ENCODE measurements at regions not wholly inside any gene's neighbourhood (a gene's known extent, or its start where the extent isn't known, plus 50 kb on each side); places are given as distances from the start of the nearest gene placed in this dataset.

DNA sequence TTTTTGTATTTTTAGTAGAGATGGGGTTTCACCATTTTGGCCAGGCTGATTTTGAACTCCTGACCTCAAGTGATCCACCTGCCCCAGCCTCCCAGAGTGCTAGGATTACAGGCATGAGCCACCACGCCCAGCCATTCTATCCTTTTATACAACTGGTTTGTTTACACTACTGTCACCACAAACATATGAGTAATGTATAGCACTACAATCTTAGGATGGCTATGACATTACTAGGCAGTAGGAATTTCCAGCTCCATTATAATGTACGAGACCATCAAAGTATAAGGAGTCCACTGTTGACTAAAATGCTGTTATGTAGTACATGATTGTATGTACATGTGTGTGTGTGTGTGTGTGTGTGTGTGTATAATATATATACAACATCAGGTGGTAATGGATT is 1126.1 kb upstream of the LRRN3 start:
- Histone ChIP-seq H3K9me3 (ENCODE audit: control insufficient read depth in 2 of 2, insufficient read depth in 1 of 2, low read length in 1 of 2) (peaks cover 0 to 2% of the 10 kb centered on the region in 2 donors), H3K27me3 (ENCODE audit: control insufficient read depth in 2 of 2, insufficient read depth in 1 of 2, low read length in 1 of 2) (no peaks in the 10 kb centered on the region), H3K4me1 (ENCODE audit: control insufficient read depth in 2 of 2, insufficient read depth in 2 of 2, low read length in 2 of 2) (no peaks in the 10 kb centered on the region), H3K36me3 (ENCODE audit: control insufficient read depth in 2 of 2, insufficient read depth in 2 of 2, low read length in 1 of 2) (no peaks in the 10 kb centered on the region), H3K27ac (ENCODE audit: low read depth in 1 of 2, low read length in 1 of 2) (no peak overlapping the region), H3K4me3 (ENCODE audit: low read length in 2 of 2) (no peak overlapping the region)
- no peak for DNase-seq (ENCODE audit: low read depth in 6 of 9, low spot score in 9 of 9)
- WGBS = 86% methylated on average over 2 of the region's 2 CpGs

DNA sequence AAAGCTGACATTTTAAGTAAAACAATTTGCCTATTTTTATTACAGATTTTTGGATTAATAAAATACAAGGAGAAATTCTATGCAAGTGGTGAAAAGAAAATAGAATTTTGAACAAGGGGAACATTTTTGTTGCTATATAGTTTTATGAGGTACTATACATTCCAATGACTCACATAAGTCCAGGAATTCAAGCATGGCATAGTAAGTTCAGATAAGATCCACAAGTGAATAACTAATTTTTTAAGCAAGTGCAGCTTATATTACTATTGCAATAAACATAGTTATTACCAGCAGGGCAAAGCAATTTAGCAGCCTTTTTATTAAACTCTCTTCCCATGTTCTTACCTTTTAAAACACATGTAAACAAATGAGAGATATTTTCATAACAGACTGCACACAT is 1123.5 kb upstream of the LRRN3 start:
- no peaks in the 10 kb centered on the region for H3K36me3 ChIP-seq (ENCODE audit: control insufficient read depth in 2 of 2, insufficient read depth in 2 of 2, low read length in 1 of 2)
- no peak for DNase-seq (ENCODE audit: low read depth in 6 of 9, low spot score in 9 of 9)
- H3K4me3 ChIP-seq (ENCODE audit: low read length in 2 of 2) = no peak overlapping the region
- H3K27me3 ChIP-seq (ENCODE audit: control insufficient read depth in 2 of 2, insufficient read depth in 1 of 2, low read length in 1 of 2) = no peaks in the 10 kb centered on the region
- H3K4me1 ChIP-seq (ENCODE audit: control insufficient read depth in 2 of 2, insufficient read depth in 2 of 2, low read length in 2 of 2) = no peaks in the 10 kb centered on the region
- no peak overlapping the region for H3K27ac ChIP-seq (ENCODE audit: low read depth in 1 of 2, low read length in 1 of 2)
- no peaks in the 10 kb centered on the region for H3K9me3 ChIP-seq (ENCODE audit: control insufficient read depth in 2 of 2, insufficient read depth in 1 of 2, low read length in 1 of 2)

DNA sequence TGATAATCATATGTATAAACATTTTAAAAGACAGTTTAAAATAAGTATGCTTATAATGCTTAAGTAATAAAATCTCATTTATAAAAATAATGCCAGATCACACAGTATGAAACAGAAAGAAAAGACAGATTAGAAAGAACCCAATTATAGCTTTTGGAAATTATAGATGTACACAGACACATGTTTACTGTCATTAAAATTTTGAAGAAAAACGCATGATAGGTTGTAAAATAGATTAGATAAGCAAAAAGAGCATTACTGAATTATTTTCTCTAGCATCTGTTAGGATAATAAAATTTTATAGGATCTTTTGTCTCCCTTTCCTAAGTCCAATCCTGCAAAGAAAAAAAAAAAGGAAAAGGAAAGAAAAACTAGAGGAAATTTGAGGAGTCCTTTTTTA is 1107.3 kb upstream of the LRRN3 start:
- Histone ChIP-seq H3K4me3 (ENCODE audit: low read length in 2 of 2) (no peak overlapping the region), H3K4me1 (ENCODE audit: control insufficient read depth in 2 of 2, insufficient read depth in 2 of 2, low read length in 2 of 2) (no peaks in the 10 kb centered on the region), H3K36me3 (ENCODE audit: control insufficient read depth in 2 of 2, insufficient read depth in 2 of 2, low read length in 1 of 2) (no peaks in the 10 kb centered on the region), H3K27ac (ENCODE audit: low read depth in 1 of 2, low read length in 1 of 2) (no peak overlapping the region), H3K27me3 (ENCODE audit: control insufficient read depth in 2 of 2, insufficient read depth in 1 of 2, low read length in 1 of 2) (no peaks in the 10 kb centered on the region), H3K9me3 (ENCODE audit: control insufficient read depth in 2 of 2, insufficient read depth in 1 of 2, low read length in 1 of 2) (no peaks in the 10 kb centered on the region)
- 89% methylated on average over 1 of the region's 1 CpG for WGBS
- no peak for DNase-seq (ENCODE audit: low read depth in 6 of 9, low spot score in 9 of 9)

DNA sequence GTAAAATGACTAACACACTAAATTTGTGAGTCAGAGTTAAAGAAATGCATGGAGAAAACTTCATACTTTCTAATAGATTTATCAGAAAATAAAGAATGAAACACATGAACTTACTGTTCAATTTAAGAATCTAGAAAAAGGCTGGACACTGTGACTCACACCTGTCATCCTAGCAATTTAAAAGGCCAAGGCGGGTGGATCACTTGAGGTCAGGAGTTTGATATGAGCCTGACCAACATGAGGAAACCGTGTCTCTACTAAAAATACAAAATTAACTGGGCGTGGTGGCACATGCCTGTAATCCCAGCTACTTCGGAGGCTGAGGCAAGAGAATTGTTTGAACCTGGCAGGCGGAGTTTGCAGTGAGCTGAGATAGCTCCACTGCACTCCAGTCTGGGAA is 1106.2 kb upstream of the LRRN3 start:
- H3K27ac ChIP-seq (ENCODE audit: low read depth in 1 of 2, low read length in 1 of 2) = no peak overlapping the region
- H3K4me3 ChIP-seq (ENCODE audit: low read length in 2 of 2) = no peak overlapping the region
- H3K36me3 ChIP-seq (ENCODE audit: control insufficient read depth in 2 of 2, insufficient read depth in 2 of 2, low read length in 1 of 2) = no peaks in the 10 kb centered on the region
- DNase-seq (ENCODE audit: low read depth in 6 of 9, low spot score in 9 of 9) = no peak
- H3K4me1 ChIP-seq (ENCODE audit: control insufficient read depth in 2 of 2, insufficient read depth in 2 of 2, low read length in 2 of 2) = no peaks in the 10 kb centered on the region
- no peaks in the 10 kb centered on the region for H3K9me3 ChIP-seq (ENCODE audit: control insufficient read depth in 2 of 2, insufficient read depth in 1 of 2, low read length in 1 of 2)
- WGBS = 90% methylated on average over 5 of the region's 5 CpGs
- H3K27me3 ChIP-seq (ENCODE audit: control insufficient read depth in 2 of 2, insufficient read depth in 1 of 2, low read length in 1 of 2) = no peaks in the 10 kb centered on the region

DNA sequence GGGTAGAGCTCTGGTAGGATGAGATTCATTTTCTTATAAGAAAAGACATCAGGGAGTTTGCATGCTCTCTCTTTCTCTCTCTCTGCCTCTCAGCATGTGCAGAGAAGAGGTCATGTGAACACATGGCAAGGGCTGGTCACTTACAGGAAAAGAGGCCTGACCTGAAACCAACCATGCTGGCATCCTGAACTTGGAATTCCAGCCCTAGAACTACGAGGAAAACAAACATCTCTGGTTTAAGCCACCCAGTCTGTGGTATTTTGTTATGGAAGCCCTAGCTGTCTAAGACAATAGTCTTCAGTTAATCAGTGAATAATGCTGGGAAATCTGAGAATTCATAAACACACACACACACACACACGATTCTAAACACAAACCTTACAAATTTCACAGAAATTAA is 1104.2 kb upstream of the LRRN3 start:
- Histone ChIP-seq H3K27me3 (ENCODE audit: control insufficient read depth in 2 of 2, insufficient read depth in 1 of 2, low read length in 1 of 2) (no peaks in the 10 kb centered on the region), H3K27ac (ENCODE audit: low read depth in 1 of 2, low read length in 1 of 2) (no peak overlapping the region), H3K36me3 (ENCODE audit: control insufficient read depth in 2 of 2, insufficient read depth in 2 of 2, low read length in 1 of 2) (no peaks in the 10 kb centered on the region), H3K4me3 (ENCODE audit: low read length in 2 of 2) (no peak overlapping the region), H3K4me1 (ENCODE audit: control insufficient read depth in 2 of 2, insufficient read depth in 2 of 2, low read length in 2 of 2) (no peaks in the 10 kb centered on the region), H3K9me3 (ENCODE audit: control insufficient read depth in 2 of 2, insufficient read depth in 1 of 2, low read length in 1 of 2) (no peaks in the 10 kb centered on the region)
- 51% methylated on average over 2 of the region's 2 CpGs for WGBS
- no peak for DNase-seq (ENCODE audit: low read depth in 6 of 9, low spot score in 9 of 9)

DNA sequence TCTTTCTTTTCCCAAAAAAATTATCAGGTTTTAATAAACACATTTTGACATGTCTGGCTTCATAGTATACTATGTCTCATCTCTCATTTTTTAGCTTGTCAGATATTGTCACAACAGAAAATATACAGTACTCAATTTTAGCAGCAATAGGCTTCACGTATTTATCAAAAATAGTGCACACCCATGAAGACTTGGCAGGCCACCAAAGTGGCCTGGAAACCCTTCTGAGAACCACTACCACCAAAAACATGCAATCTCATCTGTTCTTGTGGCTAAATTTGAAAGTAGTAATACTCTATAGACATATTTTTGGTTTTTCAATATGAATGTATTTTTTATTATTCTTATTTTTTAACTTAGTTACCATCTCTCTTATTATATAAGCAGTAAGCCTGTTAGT is 1094.5 kb upstream of the LRRN3 start:
- 85% methylated on average over 1 of the region's 1 CpG for WGBS
- H3K27me3 ChIP-seq (ENCODE audit: control insufficient read depth in 2 of 2, insufficient read depth in 1 of 2, low read length in 1 of 2) = no peaks in the 10 kb centered on the region

DNA sequence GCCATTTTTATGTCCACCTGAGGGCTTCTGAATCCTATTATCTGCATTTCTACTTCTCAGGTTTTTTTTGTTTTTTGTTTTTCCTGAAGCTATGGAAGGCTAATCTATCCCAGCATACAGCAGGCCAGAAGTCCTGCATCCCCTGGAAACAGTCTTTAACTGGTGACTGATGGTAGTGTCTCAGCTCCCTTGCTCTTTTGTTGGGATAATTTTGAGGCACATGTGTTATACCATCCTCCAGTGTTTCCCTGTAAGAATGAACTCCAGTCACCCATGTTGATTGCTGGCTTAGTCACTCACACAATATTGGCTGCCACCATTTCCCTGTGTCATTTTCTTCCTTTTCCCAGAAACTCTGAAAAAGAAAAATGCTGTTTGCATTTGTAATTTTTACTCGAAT is 1094.0 kb upstream of the LRRN3 start:
- Histone ChIP-seq H3K4me3 (ENCODE audit: low read length in 2 of 2) (no peak overlapping the region), H3K9me3 (ENCODE audit: control insufficient read depth in 2 of 2, insufficient read depth in 1 of 2, low read length in 1 of 2) (peaks cover 0 to 7% of the 10 kb centered on the region in 2 donors), H3K4me1 (ENCODE audit: control insufficient read depth in 2 of 2, insufficient read depth in 2 of 2, low read length in 2 of 2) (no peaks in the 10 kb centered on the region), H3K27me3 (ENCODE audit: control insufficient read depth in 2 of 2, insufficient read depth in 1 of 2, low read length in 1 of 2) (no peaks in the 10 kb centered on the region), H3K36me3 (ENCODE audit: control insufficient read depth in 2 of 2, insufficient read depth in 2 of 2, low read length in 1 of 2) (no peaks in the 10 kb centered on the region), H3K27ac (ENCODE audit: low read depth in 1 of 2, low read length in 1 of 2) (no peak overlapping the region)
- DNase-seq (ENCODE audit: low read depth in 6 of 9, low spot score in 9 of 9) = no peak
- WGBS = 86% methylated on average over 1 of the region's 1 CpG

More for the DNA sequence above, 1094.5 kb upstream of the LRRN3 start:
- Histone ChIP-seq H3K4me3 (ENCODE audit: low read length in 2 of 2) (no peak overlapping the region), H3K4me1 (ENCODE audit: control insufficient read depth in 2 of 2, insufficient read depth in 2 of 2, low read length in 2 of 2) (no peaks in the 10 kb centered on the region), H3K27ac (ENCODE audit: low read depth in 1 of 2, low read length in 1 of 2) (no peak overlapping the region), H3K36me3 (ENCODE audit: control insufficient read depth in 2 of 2, insufficient read depth in 2 of 2, low read length in 1 of 2) (no peaks in the 10 kb centered on the region), H3K9me3 (ENCODE audit: control insufficient read depth in 2 of 2, insufficient read depth in 1 of 2, low read length in 1 of 2) (peaks cover 0 to 7% of the 10 kb centered on the region in 2 donors)
- no peak for DNase-seq (ENCODE audit: low read depth in 6 of 9, low spot score in 9 of 9)

DNA sequence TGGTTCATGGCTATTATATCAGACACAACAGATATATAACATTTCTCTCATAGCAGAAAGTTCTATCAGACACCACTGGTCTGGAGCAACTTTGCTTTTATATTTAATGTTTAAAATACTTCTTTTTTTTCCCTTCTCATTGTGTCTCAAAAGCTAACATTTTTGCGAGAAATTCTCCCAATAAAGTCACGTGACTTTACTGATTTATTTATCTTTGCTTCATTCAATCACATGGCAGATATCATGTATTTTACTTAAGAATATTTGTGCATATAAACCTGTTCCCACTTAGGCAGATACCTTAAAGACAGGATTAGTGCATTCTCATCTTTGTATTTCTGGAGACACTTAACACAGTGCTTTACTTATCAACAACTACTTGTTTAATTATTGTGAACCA is 1093.1 kb upstream of the LRRN3 start:
- no peaks in the 10 kb centered on the region for H3K4me1 ChIP-seq (ENCODE audit: control insufficient read depth in 2 of 2, insufficient read depth in 2 of 2, low read length in 2 of 2)
- H3K36me3 ChIP-seq (ENCODE audit: control insufficient read depth in 2 of 2, insufficient read depth in 2 of 2, low read length in 1 of 2) = no peaks in the 10 kb centered on the region
- no peak overlapping the region for H3K27ac ChIP-seq (ENCODE audit: low read depth in 1 of 2, low read length in 1 of 2)
- H3K9me3 ChIP-seq (ENCODE audit: control insufficient read depth in 2 of 2, insufficient read depth in 1 of 2, low read length in 1 of 2) = peaks cover 0 to 7% of the 10 kb centered on the region in 2 donors
- no peaks in the 10 kb centered on the region for H3K27me3 ChIP-seq (ENCODE audit: control insufficient read depth in 2 of 2, insufficient read depth in 1 of 2, low read length in 1 of 2)
- no peak for DNase-seq (ENCODE audit: low read depth in 6 of 9, low spot score in 9 of 9)
- WGBS = 98% methylated on average over 2 of the region's 2 CpGs
- H3K4me3 ChIP-seq (ENCODE audit: low read length in 2 of 2) = no peak overlapping the region

DNA sequence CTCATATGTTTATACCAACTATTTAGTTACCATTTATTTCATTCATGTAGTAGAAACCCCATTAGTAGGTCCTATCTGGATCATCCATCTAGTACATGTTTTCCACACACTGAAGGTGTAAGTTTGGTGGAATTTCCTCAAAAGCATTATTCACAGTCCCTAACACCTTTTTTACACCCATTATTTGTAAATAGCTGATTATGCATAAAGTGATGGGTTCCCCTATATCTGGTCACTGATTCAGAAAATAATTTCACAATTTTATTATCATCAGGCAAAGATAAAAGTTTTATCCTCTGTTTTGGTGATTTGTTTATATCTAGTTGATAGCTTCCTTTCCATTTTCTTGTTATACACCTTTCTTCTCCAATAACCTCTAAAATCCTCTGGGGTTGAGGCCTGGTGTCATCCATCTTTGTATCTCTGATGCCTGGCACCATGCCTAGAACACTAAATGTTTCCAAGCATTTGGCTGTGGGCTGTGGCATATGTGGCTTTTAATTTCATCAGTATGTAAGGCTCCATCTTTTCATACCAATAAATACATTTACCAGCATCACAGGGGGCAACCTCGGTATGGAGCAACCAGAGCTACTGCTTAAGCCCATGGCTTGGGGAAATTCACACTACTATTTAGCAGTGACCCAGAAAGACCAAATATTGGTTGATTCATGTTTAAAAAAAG is 1089.5 kb upstream of the LRRN3 start:
- Histone ChIP-seq H3K27me3 (ENCODE audit: control insufficient read depth in 2 of 2, insufficient read depth in 1 of 2, low read length in 1 of 2) (no peaks in the 10 kb centered on the region), H3K4me3 (ENCODE audit: low read length in 2 of 2) (no peak overlapping the region), H3K4me1 (ENCODE audit: control insufficient read depth in 2 of 2, insufficient read depth in 2 of 2, low read length in 2 of 2) (no peaks in the 10 kb centered on the region), H3K36me3 (ENCODE audit: control insufficient read depth in 2 of 2, insufficient read depth in 2 of 2, low read length in 1 of 2) (no peaks in the 10 kb centered on the region), H3K27ac (ENCODE audit: low read depth in 1 of 2, low read length in 1 of 2) (no peak overlapping the region), H3K9me3 (ENCODE audit: control insufficient read depth in 2 of 2, insufficient read depth in 1 of 2, low read length in 1 of 2) (peaks cover 0 to 7% of the 10 kb centered on the region in 2 donors)
- DNase-seq (ENCODE audit: low read depth in 6 of 9, low spot score in 9 of 9) = no peak
- 82% methylated on average over 1 of the region's 1 CpG for WGBS

DNA sequence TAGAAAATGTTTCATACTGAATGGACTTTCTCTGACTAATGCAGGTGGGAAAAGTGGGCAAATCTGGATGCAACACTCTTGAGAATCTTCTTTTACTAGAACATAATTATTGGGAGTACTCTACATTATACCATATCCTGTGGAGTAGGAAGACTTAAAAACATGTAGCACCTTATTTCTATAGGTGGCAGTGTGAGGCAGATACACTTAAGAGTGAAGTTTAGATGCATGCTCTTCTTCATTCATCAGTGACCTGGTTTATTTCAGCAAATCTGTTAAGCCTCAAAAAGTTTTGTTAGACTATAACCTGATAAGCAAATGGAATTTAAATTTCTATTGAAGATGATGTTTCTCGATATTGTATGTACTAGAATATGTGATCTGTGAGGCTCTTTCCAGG is 1087.1 kb upstream of the LRRN3 start:
- Histone ChIP-seq H3K27me3 (ENCODE audit: control insufficient read depth in 2 of 2, insufficient read depth in 1 of 2, low read length in 1 of 2) (no peaks in the 10 kb centered on the region), H3K36me3 (ENCODE audit: control insufficient read depth in 2 of 2, insufficient read depth in 2 of 2, low read length in 1 of 2) (no peaks in the 10 kb centered on the region), H3K9me3 (ENCODE audit: control insufficient read depth in 2 of 2, insufficient read depth in 1 of 2, low read length in 1 of 2) (peaks cover 0 to 2% of the 10 kb centered on the region in 2 donors), H3K4me3 (ENCODE audit: low read length in 2 of 2) (no peak overlapping the region), H3K27ac (ENCODE audit: low read depth in 1 of 2, low read length in 1 of 2) (no peak overlapping the region), H3K4me1 (ENCODE audit: control insufficient read depth in 2 of 2, insufficient read depth in 2 of 2, low read length in 2 of 2) (no peaks in the 10 kb centered on the region)
- no peak for DNase-seq (ENCODE audit: low read depth in 6 of 9, low spot score in 9 of 9)
- 95% methylated on average over 1 of the region's 1 CpG for WGBS
